WERI-Rb-1 (cell line): ENCODE measurements at regions not wholly inside any gene's neighbourhood (a gene's known extent, or its start where the extent isn't known, plus 50 kb on each side); places are given as distances from the start of the nearest gene placed in this dataset.

Source experiments
- DNase-seq: peaks from one replicate; pipeline ENCODE4 v3.0.0-alpha.2; 2020
- H3K27ac ChIP-seq: fragments of 250-450 bp; sonication (Bioruptor Pico); 2 replicates; pipeline ENCODE4 v1.5.1; 2020; ENCODE audit warnings: mild to moderate bottlenecking, moderate library complexity
- H3K27me3 ChIP-seq: fragments of 250-450 bp; sonication (Bioruptor Pico); 2 replicates; pipeline ENCODE4 v1.5.1; 2021; ENCODE audit warnings: mild to moderate bottlenecking, low read depth, moderate library complexity; ENCODE audit not compliant: insufficient read depth, severe bottlenecking
- H3K36me3 ChIP-seq: fragments of 250-450 bp; sonication (Bioruptor Pico); 2 replicates; pipeline ENCODE4 v1.5.1; 2020; ENCODE audit warnings: mild to moderate bottlenecking, moderate library complexity
- H3K4me3 ChIP-seq: 2 replicates; pipeline ENCODE4 v1.5.1; 2011; ENCODE audit warnings: low read depth, mild to moderate bottlenecking, control low read depth, low read length
- H3K9me3 ChIP-seq: fragments of 250-450 bp; sonication (Bioruptor Pico); 2 replicates; pipeline ENCODE4 v1.5.1; 2021; ENCODE audit warnings: mild to moderate bottlenecking, moderate library complexity; ENCODE audit not compliant: severe bottlenecking
- TF ChIP-seq, protein P1 (sequence below): IDR thresholded peaks from 2 replicates; pipeline ENCODE4 v1.5.1; 2011; ENCODE audit warnings: low read depth, mild to moderate bottlenecking, control low read depth, inconsistent platforms, low read length

- DNase-seq = no peak
These were observed 739.0 kb upstream of the NCAM2 start for GRCh38 chr21:20259031-20259867.

DNA sequence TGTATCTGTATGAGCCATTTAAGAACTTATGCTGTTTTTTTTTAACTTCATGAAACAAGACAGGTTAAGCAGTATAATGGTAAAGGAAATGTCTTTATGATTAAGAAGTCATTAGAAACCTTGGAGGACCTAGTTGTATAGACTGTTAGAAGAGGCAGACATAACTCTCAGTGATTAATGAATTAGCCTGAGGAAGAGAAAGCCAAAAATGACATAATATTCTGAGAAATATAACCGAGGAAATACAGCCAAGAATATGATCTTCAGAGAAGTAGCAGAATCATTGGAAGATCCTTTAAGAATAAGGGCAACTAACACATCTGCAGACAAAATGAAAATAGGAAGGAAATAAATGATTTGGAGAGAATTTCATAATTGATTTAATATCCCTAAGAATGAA, 738.1 kb upstream of the NCAM2 start:
- no peaks in the 10 kb centered on the region for H3K9me3 ChIP-seq
- TF ChIP-seq, protein P1, sequence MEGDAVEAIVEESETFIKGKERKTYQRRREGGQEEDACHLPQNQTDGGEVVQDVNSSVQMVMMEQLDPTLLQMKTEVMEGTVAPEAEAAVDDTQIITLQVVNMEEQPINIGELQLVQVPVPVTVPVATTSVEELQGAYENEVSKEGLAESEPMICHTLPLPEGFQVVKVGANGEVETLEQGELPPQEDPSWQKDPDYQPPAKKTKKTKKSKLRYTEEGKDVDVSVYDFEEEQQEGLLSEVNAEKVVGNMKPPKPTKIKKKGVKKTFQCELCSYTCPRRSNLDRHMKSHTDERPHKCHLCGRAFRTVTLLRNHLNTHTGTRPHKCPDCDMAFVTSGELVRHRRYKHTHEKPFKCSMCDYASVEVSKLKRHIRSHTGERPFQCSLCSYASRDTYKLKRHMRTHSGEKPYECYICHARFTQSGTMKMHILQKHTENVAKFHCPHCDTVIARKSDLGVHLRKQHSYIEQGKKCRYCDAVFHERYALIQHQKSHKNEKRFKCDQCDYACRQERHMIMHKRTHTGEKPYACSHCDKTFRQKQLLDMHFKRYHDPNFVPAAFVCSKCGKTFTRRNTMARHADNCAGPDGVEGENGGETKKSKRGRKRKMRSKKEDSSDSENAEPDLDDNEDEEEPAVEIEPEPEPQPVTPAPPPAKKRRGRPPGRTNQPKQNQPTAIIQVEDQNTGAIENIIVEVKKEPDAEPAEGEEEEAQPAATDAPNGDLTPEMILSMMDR = no peak
- no peak overlapping the region for H3K4me3 ChIP-seq
- no peak overlapping the region for H3K27ac ChIP-seq
- peaks cover 34% of the 10 kb centered on the region for H3K27me3 ChIP-seq
- no peaks in the 10 kb centered on the region for H3K36me3 ChIP-seq
- DNase-seq = no peak

More at GRCh38 chr21:20259031-20259867, 739.0 kb upstream of the NCAM2 start:
- TF ChIP-seq, protein P1 = no peak
- Histone ChIP-seq H3K27ac (no peak overlapping the region), H3K9me3 (no peaks in the 10 kb centered on the region), H3K27me3 (peaks cover 34% of the 10 kb centered on the region), H3K4me3 (no peak overlapping the region), H3K36me3 (no peaks in the 10 kb centered on the region)

DNA sequence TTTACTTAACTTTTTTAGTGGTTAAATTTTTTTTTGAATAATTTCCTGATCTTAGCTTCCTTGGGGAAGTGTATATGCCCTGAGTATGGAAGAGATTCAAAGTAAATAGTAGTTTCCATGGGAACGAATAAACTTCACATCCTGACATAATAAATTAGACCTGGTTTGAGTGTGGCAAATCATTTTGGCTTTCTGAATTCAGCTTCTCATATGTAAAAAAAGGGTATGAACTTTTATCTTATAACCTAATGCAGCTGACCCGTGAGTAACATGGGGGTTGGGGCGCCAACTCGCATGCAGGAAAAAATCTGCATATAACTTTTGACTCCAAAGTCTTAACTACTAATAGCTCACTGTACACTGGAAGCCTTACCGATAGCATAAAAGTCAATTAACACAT, 736.8 kb upstream of the NCAM2 start:
- Histone ChIP-seq H3K27me3 (peaks cover 35% of the 10 kb centered on the region), H3K9me3 (no peaks in the 10 kb centered on the region), H3K4me3 (no peak overlapping the region), H3K36me3 (no peaks in the 10 kb centered on the region), H3K27ac (no peak overlapping the region)
- TF ChIP-seq, protein P1 = no peak
- no peak for DNase-seq

DNA sequence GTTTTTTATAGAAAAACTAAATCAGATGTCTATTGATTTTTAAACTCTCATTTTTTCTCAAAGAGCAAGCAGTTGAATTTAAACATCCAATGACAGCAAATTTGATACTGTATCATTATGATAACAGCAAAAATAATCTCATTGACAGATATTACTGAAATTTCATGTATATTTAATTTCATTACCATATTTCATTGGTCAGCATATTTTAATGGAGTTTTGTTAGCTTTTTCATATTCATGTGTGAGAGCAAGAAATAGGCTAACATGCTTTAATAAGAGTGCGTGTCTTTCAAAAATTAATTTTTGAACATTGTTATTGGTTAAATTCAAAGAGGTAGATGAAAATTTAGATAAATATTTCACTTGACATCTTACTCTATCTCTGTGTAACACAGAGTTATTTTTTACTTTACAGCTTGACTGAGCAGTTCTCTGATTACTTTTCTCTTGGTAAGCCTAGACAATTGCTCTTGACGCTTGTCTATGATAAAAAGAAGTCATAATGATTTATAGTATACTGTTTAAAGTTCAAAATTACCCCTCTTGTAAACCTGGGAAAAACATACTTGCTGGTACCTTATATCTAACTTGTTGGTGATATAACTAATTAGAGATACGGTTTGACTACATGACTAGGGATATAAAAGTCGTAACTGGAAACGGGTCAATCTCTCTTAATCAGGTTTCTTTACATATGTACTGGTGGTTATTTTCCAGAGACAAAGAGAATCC, 732.3 kb upstream of the NCAM2 start:
- no peak overlapping the region for H3K4me3 ChIP-seq
- TF ChIP-seq, protein P1 = no peak
- H3K27me3 ChIP-seq = peaks cover 28% of the 10 kb centered on the region
- no peaks in the 10 kb centered on the region for H3K9me3 ChIP-seq
- no peaks in the 10 kb centered on the region for H3K36me3 ChIP-seq
- H3K27ac ChIP-seq = no peak overlapping the region
- DNase-seq = no peak

- no peak overlapping the region for H3K4me3 ChIP-seq
- TF ChIP-seq, protein P1 = no peak
- DNase-seq = no peak
- no peak overlapping the region for H3K27ac ChIP-seq
- H3K9me3 ChIP-seq = no peaks in the 10 kb centered on the region
- peaks cover 28% of the 10 kb centered on the region for H3K27me3 ChIP-seq
- H3K36me3 ChIP-seq = no peaks in the 10 kb centered on the region
These were observed 731.8 kb upstream of the NCAM2 start for GRCh38 chr21:20266441-20266710.
